ENCODE measurements at regions not wholly inside any gene's neighbourhood (a gene's known extent, or its start where the extent isn't known, plus 50 kb on each side); places are given as distances from the start of the nearest gene placed in this dataset.

DNA sequence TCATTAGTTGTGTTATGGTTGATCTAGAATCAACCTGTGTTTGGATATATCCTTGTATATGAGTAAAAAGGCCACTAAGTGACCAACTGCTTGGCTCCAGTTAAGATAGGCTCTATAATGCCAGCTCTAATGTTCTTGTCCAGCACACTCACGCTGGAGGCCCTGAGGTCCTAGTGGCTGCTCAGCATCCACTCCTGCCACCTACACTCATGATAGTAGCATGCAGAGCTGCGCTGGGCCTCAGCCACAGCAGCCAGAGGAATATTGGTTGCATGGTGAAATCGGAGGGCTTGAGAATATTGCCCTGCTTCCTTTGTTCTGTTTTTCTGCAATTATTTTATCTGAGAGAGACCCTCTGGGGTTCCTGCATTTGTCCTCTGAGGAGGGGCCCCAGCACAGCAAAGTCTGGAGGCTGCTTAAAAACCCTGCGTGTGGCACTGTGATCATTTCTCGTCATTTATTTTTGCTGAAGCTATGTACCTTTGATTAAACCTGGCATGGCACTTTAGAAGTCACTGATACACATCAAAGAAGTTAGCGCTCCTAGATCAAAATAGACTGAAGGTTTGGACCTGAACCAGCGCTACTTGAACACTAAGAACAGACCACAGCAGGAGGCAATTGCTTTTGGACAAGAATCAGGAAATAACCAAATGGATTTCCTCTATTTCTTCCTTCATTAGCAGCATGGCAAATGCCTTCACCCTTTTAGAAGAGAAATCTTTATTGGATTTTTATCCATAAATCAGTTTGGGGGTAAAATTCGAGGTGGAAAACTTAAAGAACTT, 398.4 kb upstream of the ID4 start (continued):
- no peak for TF ChIP-seq ZNF384 (IDR thresholded peaks at IDR 0.05; ENCODE audit: low read depth, low read length)
- no peak for TF ChIP-seq GTF2E2 (tag; IDR thresholded peaks at IDR 0.05)
- TF ChIP-seq, protein P1, sequence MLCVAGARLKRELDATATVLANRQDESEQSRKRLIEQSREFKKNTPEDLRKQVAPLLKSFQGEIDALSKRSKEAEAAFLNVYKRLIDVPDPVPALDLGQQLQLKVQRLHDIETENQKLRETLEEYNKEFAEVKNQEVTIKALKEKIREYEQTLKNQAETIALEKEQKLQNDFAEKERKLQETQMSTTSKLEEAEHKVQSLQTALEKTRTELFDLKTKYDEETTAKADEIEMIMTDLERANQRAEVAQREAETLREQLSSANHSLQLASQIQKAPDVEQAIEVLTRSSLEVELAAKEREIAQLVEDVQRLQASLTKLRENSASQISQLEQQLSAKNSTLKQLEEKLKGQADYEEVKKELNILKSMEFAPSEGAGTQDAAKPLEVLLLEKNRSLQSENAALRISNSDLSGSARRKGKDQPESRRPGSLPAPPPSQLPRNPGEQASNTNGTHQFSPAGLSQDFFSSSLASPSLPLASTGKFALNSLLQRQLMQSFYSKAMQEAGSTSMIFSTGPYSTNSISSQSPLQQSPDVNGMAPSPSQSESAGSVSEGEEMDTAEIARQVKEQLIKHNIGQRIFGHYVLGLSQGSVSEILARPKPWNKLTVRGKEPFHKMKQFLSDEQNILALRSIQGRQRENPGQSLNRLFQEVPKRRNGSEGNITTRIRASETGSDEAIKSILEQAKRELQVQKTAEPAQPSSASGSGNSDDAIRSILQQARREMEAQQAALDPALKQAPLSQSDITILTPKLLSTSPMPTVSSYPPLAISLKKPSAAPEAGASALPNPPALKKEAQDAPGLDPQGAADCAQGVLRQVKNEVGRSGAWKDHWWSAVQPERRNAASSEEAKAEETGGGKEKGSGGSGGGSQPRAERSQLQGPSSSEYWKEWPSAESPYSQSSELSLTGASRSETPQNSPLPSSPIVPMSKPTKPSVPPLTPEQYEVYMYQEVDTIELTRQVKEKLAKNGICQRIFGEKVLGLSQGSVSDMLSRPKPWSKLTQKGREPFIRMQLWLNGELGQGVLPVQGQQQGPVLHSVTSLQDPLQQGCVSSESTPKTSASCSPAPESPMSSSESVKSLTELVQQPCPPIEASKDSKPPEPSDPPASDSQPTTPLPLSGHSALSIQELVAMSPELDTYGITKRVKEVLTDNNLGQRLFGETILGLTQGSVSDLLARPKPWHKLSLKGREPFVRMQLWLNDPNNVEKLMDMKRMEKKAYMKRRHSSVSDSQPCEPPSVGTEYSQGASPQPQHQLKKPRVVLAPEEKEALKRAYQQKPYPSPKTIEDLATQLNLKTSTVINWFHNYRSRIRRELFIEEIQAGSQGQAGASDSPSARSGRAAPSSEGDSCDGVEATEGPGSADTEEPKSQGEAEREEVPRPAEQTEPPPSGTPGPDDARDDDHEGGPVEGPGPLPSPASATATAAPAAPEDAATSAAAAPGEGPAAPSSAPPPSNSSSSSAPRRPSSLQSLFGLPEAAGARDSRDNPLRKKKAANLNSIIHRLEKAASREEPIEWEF (CRISPR knock-in tag; IDR thresholded peaks at IDR 0.05) = no peak
- no peak for TF ChIP-seq BACH1 (tag; IDR thresholded peaks at IDR 0.05)
- TF ChIP-seq, protein P2, sequence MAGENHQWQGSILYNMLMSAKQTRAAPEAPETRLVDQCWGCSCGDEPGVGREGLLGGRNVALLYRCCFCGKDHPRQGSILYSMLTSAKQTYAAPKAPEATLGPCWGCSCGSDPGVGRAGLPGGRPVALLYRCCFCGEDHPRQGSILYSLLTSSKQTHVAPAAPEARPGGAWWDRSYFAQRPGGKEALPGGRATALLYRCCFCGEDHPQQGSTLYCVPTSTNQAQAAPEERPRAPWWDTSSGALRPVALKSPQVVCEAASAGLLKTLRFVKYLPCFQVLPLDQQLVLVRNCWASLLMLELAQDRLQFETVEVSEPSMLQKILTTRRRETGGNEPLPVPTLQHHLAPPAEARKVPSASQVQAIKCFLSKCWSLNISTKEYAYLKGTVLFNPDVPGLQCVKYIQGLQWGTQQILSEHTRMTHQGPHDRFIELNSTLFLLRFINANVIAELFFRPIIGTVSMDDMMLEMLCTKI (IDR thresholded peaks at IDR 0.05; ENCODE audit: partially characterized antibody) = no peak
- TF ChIP-seq RAD21 (CRISPR knock-in tag; conservative IDR thresholded peaks at IDR 0.05 in 1 of 2, IDR thresholded peaks at IDR 0.05 in 1 of 2) = no peak
- no peak for TF ChIP-seq CEBPG (CRISPR knock-in tag; IDR thresholded peaks at IDR 0.05)
- TF ChIP-seq CEBPG (tag; conservative IDR thresholded peaks at IDR 0.05 in 1 of 2, IDR thresholded peaks at IDR 0.05 in 1 of 2) = no peak
- TF ChIP-seq, protein P3, sequence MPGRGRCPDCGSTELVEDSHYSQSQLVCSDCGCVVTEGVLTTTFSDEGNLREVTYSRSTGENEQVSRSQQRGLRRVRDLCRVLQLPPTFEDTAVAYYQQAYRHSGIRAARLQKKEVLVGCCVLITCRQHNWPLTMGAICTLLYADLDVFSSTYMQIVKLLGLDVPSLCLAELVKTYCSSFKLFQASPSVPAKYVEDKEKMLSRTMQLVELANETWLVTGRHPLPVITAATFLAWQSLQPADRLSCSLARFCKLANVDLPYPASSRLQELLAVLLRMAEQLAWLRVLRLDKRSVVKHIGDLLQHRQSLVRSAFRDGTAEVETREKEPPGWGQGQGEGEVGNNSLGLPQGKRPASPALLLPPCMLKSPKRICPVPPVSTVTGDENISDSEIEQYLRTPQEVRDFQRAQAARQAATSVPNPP (IDR thresholded peaks at IDR 0.05; ENCODE audit: borderline replicate concordance, insufficient read depth, insufficient read length) = no peak
